T-helper 2 cell treated with Interferon-gamma antibody and Interleukin-4, amounts not matched to agents 100 ng/mL and 5 ng/mL, for 36 hours (primary cell): ENCODE measurements at regions not wholly inside any gene's neighbourhood (a gene's known extent, or its start where the extent isn't known, plus 50 kb on each side); places are given as distances from the start of the nearest gene placed in this dataset.
"Not testable (repeated sequence)": the region's sequence is repeated elsewhere in the genome, so short reads cannot be mapped to it uniquely, and the experiment has no call there.

Source experiments
- intact Hi-C: fragments of 100-400 bp; cut with micrococcal nuclease; formaldehyde crosslinking; loops from one replicate; pipeline ENCODE4 v1.15.1; 2023

DNA sequence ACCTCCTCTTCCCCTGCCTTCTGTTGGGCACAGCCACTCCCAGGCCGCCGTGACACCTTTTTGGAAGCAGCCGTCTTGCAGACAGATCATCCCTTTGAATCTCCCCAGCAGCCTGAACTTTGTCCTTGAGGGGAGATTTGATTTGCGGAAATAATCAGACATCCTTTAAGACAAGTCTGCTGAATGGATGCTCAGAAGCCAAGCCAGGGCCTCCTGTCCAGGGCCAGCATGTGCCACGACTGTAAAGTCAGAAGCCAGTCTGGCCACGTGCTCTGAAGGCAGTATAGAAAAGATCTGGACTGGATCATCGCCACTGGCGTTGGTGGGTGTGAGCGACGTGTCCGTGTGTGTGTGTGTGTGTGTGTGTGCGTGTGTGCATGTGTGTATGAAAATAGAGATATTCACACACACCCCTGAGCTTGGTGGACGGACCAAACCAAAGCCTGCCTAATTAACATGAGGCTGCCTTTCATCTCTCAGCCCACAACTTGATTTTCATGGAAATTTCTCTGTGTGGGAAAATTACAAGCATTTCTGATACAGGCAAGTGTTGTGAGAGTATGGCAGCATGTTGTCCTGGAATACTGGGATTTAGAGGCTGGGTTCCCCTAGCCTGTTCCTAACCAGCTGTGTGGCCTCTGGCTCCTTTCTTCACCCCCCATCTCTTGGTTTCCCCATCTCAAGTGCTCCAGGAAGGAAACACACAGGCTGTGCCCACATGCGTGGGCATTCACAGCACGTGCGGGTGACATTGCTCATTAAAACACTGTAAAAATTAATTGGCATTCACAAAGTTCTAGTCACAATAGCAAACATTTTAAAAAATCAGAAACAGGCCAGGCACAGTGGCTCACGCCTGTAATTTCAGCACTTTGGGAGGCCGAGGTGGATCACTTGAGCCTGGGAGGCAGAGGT is 61.8 kb upstream of the WNT7B start:
- intact Hi-C loops: loop anchor here (10.0 kb wide), 1 partner anchor 794 kb away; the partner anchor contains the start of gene KIAA0930

- intact Hi-C loops: loop anchor here (10.0 kb wide), 1 partner anchor 795 kb away; the partner anchor contains the start of gene KIAA0930
Measured at GRCh38 chr22:46039535-46039934, 62.6 kb upstream of the WNT7B start.

- intact Hi-C loops: no loop called here
Measured at GRCh38 chr22:46040471-46041465, 63.8 kb upstream of the WNT7B start.

DNA sequence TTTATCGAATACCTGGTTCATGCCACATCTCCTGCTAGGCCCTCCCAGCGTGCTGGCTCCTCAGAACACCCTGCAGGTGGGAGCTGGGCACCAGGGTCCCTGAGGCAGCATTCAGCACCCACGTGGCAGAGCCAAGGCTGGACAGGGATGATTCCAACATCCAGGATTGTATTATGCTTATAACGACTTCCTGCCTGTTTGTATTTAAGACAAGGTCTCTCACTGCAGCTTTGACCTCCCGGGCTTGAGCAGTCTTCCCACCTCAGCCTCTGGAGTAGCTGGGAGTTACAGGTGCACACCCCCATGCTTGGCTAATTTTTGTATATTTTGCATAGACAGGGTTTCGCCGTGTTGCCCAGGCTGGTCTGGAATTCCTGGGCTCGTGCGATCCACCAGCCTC is 64.7 kb upstream of the WNT7B start:
- intact Hi-C loops: no loop called here

DNA sequence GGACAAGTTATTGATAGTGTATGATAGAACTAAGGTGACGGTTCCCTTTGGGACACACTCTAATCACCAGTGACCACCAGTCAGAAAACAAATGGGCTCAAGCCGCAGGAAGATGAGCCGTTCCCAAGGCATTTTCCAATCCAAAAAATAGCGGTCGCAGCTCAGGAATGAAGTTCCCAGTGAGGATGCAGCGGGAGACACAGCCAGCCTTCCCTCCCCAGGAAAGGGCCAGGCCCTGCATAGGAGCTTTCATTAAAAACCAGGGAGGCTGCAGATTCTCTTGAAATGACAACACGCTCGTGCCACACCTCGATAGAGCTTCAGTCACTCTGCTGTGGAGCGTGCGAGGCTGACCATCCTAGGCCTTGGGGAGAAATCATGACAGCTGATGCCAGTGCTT is 65.8 kb upstream of the WNT7B start:
- intact Hi-C loops: no loop called here

DNA sequence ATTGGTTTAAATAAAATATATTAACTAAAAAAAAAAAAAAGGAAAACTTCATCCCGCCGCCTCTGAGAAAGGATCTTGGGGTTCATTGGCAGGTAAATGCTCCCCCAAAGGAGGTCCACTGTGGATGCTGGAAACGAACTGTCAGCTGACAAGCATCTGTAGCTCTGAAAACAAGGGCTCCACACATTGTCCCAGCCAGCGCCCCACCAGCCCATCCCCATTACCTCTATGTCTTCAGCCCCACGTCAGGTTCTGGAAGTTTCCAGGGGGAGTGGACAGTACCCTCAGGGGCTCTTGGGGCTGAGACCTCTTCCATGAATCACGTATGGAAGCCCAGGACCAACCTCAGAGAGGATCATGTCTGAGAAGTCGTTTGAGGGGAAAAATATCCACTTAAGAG is 66.4 kb upstream of the WNT7B start:
- intact Hi-C loops: no loop called here

GRCh38 chr22:46043816-46044620 is 67.1 kb upstream of the WNT7B start:
- intact Hi-C loops: no loop called here

- intact Hi-C loops: no loop called here
Measured at GRCh38 chr22:46044621-46045458, 67.9 kb upstream of the WNT7B start.

- intact Hi-C loops: no loop called here
Measured at GRCh38 chr22:46045459-46046298, 68.7 kb upstream of the WNT7B start.

- intact Hi-C loops: no loop called here
Measured at GRCh38 chr22:46046299-46046685, 69.3 kb upstream of the WNT7B start.

- intact Hi-C loops: no loop called here
Measured at GRCh38 chr22:46047226-46047625, 70.3 kb upstream of the WNT7B start.

DNA sequence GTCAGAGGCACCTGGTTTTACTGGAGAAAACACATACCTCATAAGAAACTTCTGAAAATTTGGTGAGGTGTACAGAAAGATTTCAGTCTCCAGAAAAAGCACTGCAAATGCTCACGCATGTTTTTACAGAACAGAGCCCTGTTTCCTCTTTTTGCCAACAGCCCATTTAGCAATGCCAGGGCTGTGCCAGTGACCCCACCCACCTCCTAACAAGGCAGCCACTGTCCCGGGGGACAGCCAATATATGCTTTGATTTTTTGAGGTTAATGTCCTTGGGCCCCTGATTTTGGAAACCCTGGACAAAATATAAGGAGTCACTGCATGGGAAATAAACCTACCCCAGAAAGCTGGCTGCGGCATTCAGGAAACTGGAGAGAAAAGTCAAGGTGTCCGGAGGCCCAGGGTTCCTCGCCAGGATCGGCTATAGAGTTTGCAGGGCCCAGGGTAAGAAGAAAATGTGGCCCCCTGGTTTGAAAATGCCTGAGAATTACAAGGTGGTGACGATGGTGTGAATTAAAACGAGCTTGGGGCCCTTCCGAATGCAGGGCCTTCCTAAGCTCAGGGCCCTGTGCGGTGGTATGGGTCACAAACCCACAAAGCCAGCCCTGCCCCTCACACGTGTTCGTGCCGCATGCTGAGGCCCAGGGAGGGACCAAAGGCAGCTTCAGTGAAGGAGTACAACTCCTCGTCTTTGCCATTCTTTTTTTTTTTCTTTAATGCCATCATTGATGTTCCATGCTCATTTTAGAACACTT is 71.1 kb upstream of the WNT7B start:
- intact Hi-C loops: no loop called here

DNA sequence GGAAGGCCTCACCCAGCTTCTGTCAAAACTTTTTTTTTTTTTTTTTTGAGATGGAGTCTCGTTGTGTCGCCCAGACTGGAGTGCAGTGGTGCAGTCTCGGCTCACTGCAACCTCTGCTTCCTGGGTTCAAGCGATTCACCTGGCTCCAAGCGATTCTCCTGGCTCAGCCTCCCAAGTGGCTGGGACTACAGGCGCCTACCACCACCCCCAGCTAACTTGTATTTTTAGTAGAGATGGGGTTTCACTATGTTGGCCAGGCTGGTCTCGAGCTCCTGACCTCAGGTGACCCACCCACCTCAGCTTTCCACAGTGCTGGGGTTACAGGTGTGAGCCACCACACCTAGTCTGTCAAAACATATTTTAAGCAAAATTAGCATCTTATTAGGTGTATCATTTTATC is 71.7 kb upstream of the WNT7B start:
- intact Hi-C loops: not testable (repeated sequence)

GRCh38 chr22:46049726-46050450 is 72.9 kb upstream of the WNT7B start:
- intact Hi-C loops: no loop called here

DNA sequence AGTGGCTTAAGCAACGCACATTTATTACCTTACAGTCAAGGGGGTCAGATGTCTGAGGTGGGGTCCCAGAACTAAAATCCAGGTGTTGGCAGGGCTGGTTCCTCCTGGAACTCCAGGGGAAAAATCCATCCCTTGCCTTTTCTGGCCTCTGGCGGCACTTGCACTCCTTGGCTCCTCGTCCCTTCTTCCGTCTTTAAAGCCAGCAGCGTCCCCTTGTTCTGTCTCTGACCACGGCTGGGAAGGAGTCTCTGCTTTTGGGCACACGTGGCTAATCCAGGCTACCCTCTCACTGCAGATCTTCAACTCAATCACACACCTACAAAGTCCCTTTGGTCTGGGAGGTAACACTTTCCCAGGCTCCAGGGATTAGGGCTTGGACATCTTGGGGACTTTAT is 73.5 kb upstream of the WNT7B start:
- intact Hi-C loops: no loop called here

- intact Hi-C loops: no loop called here
Measured at GRCh38 chr22:46050916-46051614, 74.1 kb upstream of the WNT7B start.

DNA sequence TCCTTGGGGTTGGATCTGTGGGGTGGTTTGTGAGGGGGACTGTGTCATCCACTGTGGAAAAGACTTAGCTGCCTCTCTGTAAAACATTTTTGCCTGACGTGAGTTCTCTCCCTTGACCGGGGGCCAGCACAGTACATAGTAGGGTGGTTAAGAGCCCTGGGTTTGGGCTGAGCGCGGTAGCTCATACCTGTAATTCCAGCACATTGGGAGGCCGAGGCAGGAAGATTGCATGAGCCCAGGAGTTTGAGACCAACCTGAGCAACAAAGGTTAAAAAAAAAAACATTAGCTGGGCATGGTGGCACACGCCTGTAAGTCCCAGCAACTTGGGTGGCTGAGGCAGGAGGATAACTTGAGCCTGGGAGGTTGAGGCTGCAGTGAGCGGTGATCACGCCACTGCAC is 74.7 kb upstream of the WNT7B start:
- intact Hi-C loops: no loop called here
